HepG2 (cell line): ENCODE measurements at regions not wholly inside any gene's neighbourhood (a gene's known extent, or its start where the extent isn't known, plus 50 kb on each side); places are given as distances from the start of the nearest gene placed in this dataset.

ENCODE experiments used
- ATAC-seq: fragments of 200-7000 bp; cut with Tn5 transposase; 3 replicates; pipeline ENCODE4 v1.9.1; 2020; ENCODE audit warnings: mild to moderate bottlenecking, moderate library complexity
- BruUV-seq: library from RNA; stranded (reverse); fragments of 400-500 nt; replicated peaks from 2 replicates; lab custom pipeline; 2021; lab: Mats Ljungman, UMichigan
- CTCF ChIA-PET: fragments of 300-600 bp; formaldehyde crosslinking; extraction: SDS; loops from one replicate; lab custom pipeline; 2021; ENCODE audit warnings: low total read pairs, inconsistent platforms, low intra/inter-chr PET ratio; lab: Yijun Ruan, JAX
- POLR2A ChIA-PET: fragments of 350-600 bp; sonication (Branson Sonifier 250); formaldehyde crosslinking; loops from one replicate; lab custom pipeline; 2020; ENCODE audit warnings: antibody characterized with exemption, inconsistent platforms; lab: Yijun Ruan, JAX
- DNase-seq: peaks from one replicate; pipeline ENCODE4 v3.0.0-alpha.2; 2015; ENCODE audit warnings: low spot score
- FAIRE-seq: peaks from 3 replicates; lab custom pipeline; 2011; peaks lifted over from hg19 to GRCh38; lab: Jason Lieb, UNC
- H2AFZ ChIP-seq: one replicate; pipeline ENCODE4 v1.6.1; 2011; ENCODE audit warnings: low read length, inconsistent platforms
- H3K27ac ChIP-seq: fragments of 300-600 bp; 3 replicates; pipeline ENCODE4 v1.8.0; 2011; ENCODE audit warnings: mixed run types, mild to moderate bottlenecking, mixed read lengths, low read length, inconsistent platforms; ENCODE audit not compliant: insufficient read depth; ENCODE audit errors: extremely low read length
- H3K27me3 ChIP-seq, 2 experiments: fragments of 200-600 bp in 1 of 2; 2 replicates in 1 of 2; 3 replicates in 1 of 2; pipeline versions ENCODE4 v1.6.0 to v1.8.0; 2011; ENCODE audit warnings: low read length in 2 of 2, mild to moderate bottlenecking in 2 of 2, moderate library complexity in 2 of 2, inconsistent platforms in 1 of 2; ENCODE audit not compliant: insufficient read depth in 2 of 2, control insufficient read depth in 1 of 2
- H3K36me3 ChIP-seq, 2 experiments: fragments of 200-600 bp in 1 of 2; replicated peaks in 1 of 2; 2 replicates in 1 of 2; 3 replicates in 1 of 2; pipeline versions ENCODE4 v1.5.1 to v1.8.0; 2011; ENCODE audit warnings: low read length in 2 of 2, inconsistent platforms in 1 of 2; ENCODE audit not compliant: insufficient read depth in 2 of 2, control insufficient read depth in 1 of 2
- H3K4me1 ChIP-seq: 2 replicates; pipeline ENCODE4 v1.5.1; 2012; ENCODE audit warnings: low read length, inconsistent platforms; ENCODE audit not compliant: insufficient read depth
- H3K4me2 ChIP-seq: 2 replicates; pipeline ENCODE4 v1.6.0; 2011; ENCODE audit warnings: low read depth, low read length, inconsistent platforms
- H3K4me3 ChIP-seq, 3 experiments: fragments of 200-600 bp in 1 of 3; sonication (generic), shearing (Covaris generic) in 1 of 3; replicated peaks in 1 of 3; 2 replicates each; pipeline ENCODE4 v1.5.1; 2011 to 2016; ENCODE audit warnings: low read length in 3 of 3, inconsistent platforms in 2 of 3, low read depth in 2 of 3, mild to moderate bottlenecking in 2 of 3, control low read depth in 1 of 3, mixed read lengths in 1 of 3; ENCODE audit not compliant: insufficient read depth in 1 of 3
- H3K79me2 ChIP-seq: one replicate; pipeline ENCODE4 v1.6.1; 2011; ENCODE audit warnings: low read length, inconsistent platforms; ENCODE audit not compliant: insufficient read depth
- H3K9ac ChIP-seq: 2 replicates; pipeline ENCODE4 v1.6.0; 2011; ENCODE audit warnings: mild to moderate bottlenecking, low read depth, low read length, inconsistent platforms; ENCODE audit not compliant: insufficient read depth
- H3K9me3 ChIP-seq: 2 replicates; pipeline ENCODE4 v1.5.1; 2012; ENCODE audit warnings: mild to moderate bottlenecking, low read length
- H4K20me1 ChIP-seq: 2 replicates; pipeline ENCODE4 v1.6.0; 2011; ENCODE audit warnings: inconsistent platforms, mild to moderate bottlenecking, low read length, moderate library complexity; ENCODE audit not compliant: insufficient read depth
- CENPX ChIP-seq: sonication (generic); formaldehyde crosslinking; IDR thresholded peaks from 2 replicates; pipeline ENCODE4 v1.9.0; 2021; ENCODE audit warnings: mild to moderate bottlenecking, missing genetic modification reagents, moderate library complexity
- ETV6 ChIP-seq: sonication (generic); formaldehyde crosslinking; conservative IDR thresholded peaks from 2 replicates; pipeline ENCODE4 v1.4.0; 2020; ENCODE audit warnings: missing genetic modification reagents
- MED8 ChIP-seq: sonication (generic); formaldehyde crosslinking; IDR thresholded peaks from 2 replicates; pipeline ENCODE4 v1.8.1; 2023; ENCODE audit warnings: mild to moderate bottlenecking, missing genetic modification reagents; ENCODE audit not compliant: insufficient replicate concordance
- MYNN ChIP-seq: sonication (generic); formaldehyde crosslinking; IDR thresholded peaks from 2 replicates; pipeline ENCODE4 v1.4.0; 2020; ENCODE audit warnings: mild to moderate bottlenecking, low read depth, missing genetic modification reagents
- NCOA5 ChIP-seq: sonication (generic); formaldehyde crosslinking; IDR thresholded peaks from 2 replicates; pipeline ENCODE4 v1.4.0; 2020; ENCODE audit warnings: missing genetic modification reagents
- NFYB ChIP-seq: sonication (generic); formaldehyde crosslinking; IDR thresholded peaks from 2 replicates; pipeline ENCODE4 v1.4.0; 2020; ENCODE audit warnings: missing genetic modification reagents
- NPAS2 ChIP-seq: sonication (generic); formaldehyde crosslinking; IDR thresholded peaks from 2 replicates; pipeline ENCODE4 v1.8.0; 2022; ENCODE audit warnings: mild to moderate bottlenecking, missing genetic modification reagents, borderline replicate concordance
- PAWR ChIP-seq: sonication (generic); formaldehyde crosslinking; IDR thresholded peaks from 2 replicates; pipeline ENCODE4 v1.4.0; 2020; ENCODE audit warnings: missing genetic modification reagents, mild to moderate bottlenecking, borderline replicate concordance
- RBFOX2 ChIP-seq: fragments of 200-400 bp; formaldehyde crosslinking; IDR thresholded peaks from 2 replicates; pipeline ENCODE4 v1.6.1; 2017; ENCODE audit warnings: low read depth, mild to moderate bottlenecking, low read length
- SMAD9 ChIP-seq: sonication (generic); formaldehyde crosslinking; IDR thresholded peaks from 2 replicates; pipeline ENCODE4 v1.5.1; 2020; ENCODE audit warnings: mild to moderate bottlenecking, missing genetic modification reagents
- TSC22D2 ChIP-seq: sonication (generic); formaldehyde crosslinking; IDR thresholded peaks from 2 replicates; pipeline ENCODE4 v1.5.1; 2020; ENCODE audit warnings: missing genetic modification reagents, mild to moderate bottlenecking, borderline replicate concordance
- ZNF143 ChIP-seq: sonication (generic); formaldehyde crosslinking; IDR thresholded peaks from 2 replicates; pipeline ENCODE4 v1.4.0; 2020; ENCODE audit warnings: missing genetic modification reagents
- ZNF253 ChIP-seq: sonication (generic); formaldehyde crosslinking; IDR thresholded peaks from 2 replicates; pipeline ENCODE4 v1.8.0; 2022; ENCODE audit warnings: mild to moderate bottlenecking, missing genetic modification reagents, borderline replicate concordance
- ZNF331 ChIP-seq: sonication (generic); formaldehyde crosslinking; IDR thresholded peaks from 2 replicates; pipeline ENCODE4 v1.4.0; 2020; ENCODE audit warnings: missing genetic modification reagents
- ZNF546 ChIP-seq: sonication (generic); formaldehyde crosslinking; conservative IDR thresholded peaks from 2 replicates; pipeline ENCODE4 v1.8.1; 2023; ENCODE audit warnings: mild to moderate bottlenecking, missing genetic modification reagents
- ZNF749 ChIP-seq: sonication (generic); formaldehyde crosslinking; IDR thresholded peaks from 2 replicates; pipeline ENCODE4 v1.8.0; 2022; ENCODE audit warnings: mild to moderate bottlenecking, missing genetic modification reagents, moderate library complexity, borderline replicate concordance
- ZNF772 ChIP-seq: sonication (generic); formaldehyde crosslinking; IDR thresholded peaks from 2 replicates; pipeline ENCODE4 v1.5.0; 2020; ENCODE audit warnings: mild to moderate bottlenecking, missing genetic modification reagents
- WGBS: methylation state at CpG from one replicate; pipeline ENCODE4 v1.1.6; 2017; ENCODE audit warnings: low lambda C conversion rate; 5-methylcytosine and 5-hydroxymethylcytosine counted together
- in situ Hi-C: cut with HindIII; loops from 2 replicates; pipeline ENCODE4 v1.10.0; 2017; ENCODE audit warnings: low pct_unique_long_range_greater_than_20kb; ENCODE audit not compliant: extremely low pct_ligation_motif_present
- intact Hi-C: fragments of 100-400 bp; cut with micrococcal nuclease; formaldehyde crosslinking; loops from one replicate; pipeline ENCODE4 v1.10.0; 2022; ENCODE audit not compliant: unreplicated experiment
- TF ChIP-seq, protein P1 (sequence below): sonication (generic); formaldehyde crosslinking; conservative IDR thresholded peaks from 2 replicates; pipeline ENCODE4 v1.4.0; 2020; ENCODE audit warnings: mild to moderate bottlenecking, missing genetic modification reagents, moderate library complexity
- TF ChIP-seq, protein P2 (sequence below): sonication (generic); formaldehyde crosslinking; IDR thresholded peaks from 2 replicates; pipeline ENCODE4 v1.9.0; 2021; ENCODE audit warnings: missing genetic modification reagents, mild to moderate bottlenecking, borderline replicate concordance
- TF ChIP-seq, protein P3 (sequence below): sonication (generic); formaldehyde crosslinking; IDR thresholded peaks from 2 replicates; pipeline ENCODE4 v1.4.0; 2020; ENCODE audit warnings: missing genetic modification reagents

DNA sequence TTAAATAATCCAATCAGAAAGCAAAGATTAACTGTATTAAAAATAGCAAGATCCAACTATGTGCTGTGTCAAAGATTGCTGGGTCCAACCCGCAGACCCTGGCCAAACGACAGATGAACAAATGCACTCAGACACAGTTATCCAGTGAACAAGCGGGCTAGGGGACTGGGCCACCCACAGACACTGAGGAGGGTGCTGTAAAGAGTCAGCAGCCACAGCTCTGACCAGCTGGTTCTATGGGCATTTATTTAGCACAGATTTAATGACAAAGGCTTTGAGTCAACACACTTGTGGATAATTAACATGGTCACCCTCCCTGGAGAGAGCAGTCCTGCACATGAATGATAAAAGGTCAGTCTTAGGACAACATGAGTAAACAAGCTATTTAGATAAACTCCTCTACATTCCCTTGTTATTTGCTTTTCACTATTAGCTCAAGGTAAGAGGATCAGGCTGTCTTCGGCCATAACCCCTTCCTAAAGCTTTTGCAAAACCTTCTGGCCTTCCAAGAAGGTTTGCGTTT, 424.9 kb downstream of the HINT1 start:
- WGBS: 0% methylated on average over 5 of the region's 5 CpGs
- H3K36me3 ChIP-seq: no peaks in the 10 kb centered on the region
- no peak overlapping the region for H3K4me2 ChIP-seq
- no TSS peak for BruUV-seq
- FAIRE-seq (no peak), ATAC-seq (no peak), DNase-seq (no peak)
- no peak overlapping the region for H3K9ac ChIP-seq
- no peaks in the 10 kb centered on the region for H3K27me3 ChIP-seq
- H2AFZ ChIP-seq: no peak overlapping the region
- no peak overlapping the region for H3K27ac ChIP-seq
- no peak overlapping the region for H3K4me3 ChIP-seq
- TF ChIP-seq NPAS2 (CRISPR knock-in tag) (no peak), ZNF331 (CRISPR knock-in tag) (no peak), MYNN (CRISPR knock-in tag) (no peak), ZNF143 (CRISPR knock-in tag) (no peak), MED8 (CRISPR knock-in tag) (no peak), ZNF749 (CRISPR knock-in tag) (no peak), ZNF546 (CRISPR knock-in tag) (no peak), RBFOX2 (no peak), ZNF253 (CRISPR knock-in tag) (no peak), TSC22D2 (CRISPR knock-in tag) (no peak), NCOA5 (CRISPR knock-in tag) (no peak), CENPX (no peak), ZNF772 (CRISPR knock-in tag) (no peak), ETV6 (no peak), SMAD9 (CRISPR knock-in tag) (no peak), NFYB (CRISPR knock-in tag) (no peak), PAWR (CRISPR knock-in tag) (no peak)
- TF ChIP-seq, protein P1, sequence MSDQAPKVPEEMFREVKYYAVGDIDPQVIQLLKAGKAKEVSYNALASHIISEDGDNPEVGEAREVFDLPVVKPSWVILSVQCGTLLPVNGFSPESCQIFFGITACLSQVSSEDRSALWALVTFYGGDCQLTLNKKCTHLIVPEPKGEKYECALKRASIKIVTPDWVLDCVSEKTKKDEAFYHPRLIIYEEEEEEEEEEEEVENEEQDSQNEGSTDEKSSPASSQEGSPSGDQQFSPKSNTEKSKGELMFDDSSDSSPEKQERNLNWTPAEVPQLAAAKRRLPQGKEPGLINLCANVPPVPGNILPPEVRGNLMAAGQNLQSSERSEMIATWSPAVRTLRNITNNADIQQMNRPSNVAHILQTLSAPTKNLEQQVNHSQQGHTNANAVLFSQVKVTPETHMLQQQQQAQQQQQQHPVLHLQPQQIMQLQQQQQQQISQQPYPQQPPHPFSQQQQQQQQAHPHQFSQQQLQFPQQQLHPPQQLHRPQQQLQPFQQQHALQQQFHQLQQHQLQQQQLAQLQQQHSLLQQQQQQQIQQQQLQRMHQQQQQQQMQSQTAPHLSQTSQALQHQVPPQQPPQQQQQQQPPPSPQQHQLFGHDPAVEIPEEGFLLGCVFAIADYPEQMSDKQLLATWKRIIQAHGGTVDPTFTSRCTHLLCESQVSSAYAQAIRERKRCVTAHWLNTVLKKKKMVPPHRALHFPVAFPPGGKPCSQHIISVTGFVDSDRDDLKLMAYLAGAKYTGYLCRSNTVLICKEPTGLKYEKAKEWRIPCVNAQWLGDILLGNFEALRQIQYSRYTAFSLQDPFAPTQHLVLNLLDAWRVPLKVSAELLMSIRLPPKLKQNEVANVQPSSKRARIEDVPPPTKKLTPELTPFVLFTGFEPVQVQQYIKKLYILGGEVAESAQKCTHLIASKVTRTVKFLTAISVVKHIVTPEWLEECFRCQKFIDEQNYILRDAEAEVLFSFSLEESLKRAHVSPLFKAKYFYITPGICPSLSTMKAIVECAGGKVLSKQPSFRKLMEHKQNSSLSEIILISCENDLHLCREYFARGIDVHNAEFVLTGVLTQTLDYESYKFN (CRISPR knock-in tag): no peak
- TF ChIP-seq, protein P2, sequence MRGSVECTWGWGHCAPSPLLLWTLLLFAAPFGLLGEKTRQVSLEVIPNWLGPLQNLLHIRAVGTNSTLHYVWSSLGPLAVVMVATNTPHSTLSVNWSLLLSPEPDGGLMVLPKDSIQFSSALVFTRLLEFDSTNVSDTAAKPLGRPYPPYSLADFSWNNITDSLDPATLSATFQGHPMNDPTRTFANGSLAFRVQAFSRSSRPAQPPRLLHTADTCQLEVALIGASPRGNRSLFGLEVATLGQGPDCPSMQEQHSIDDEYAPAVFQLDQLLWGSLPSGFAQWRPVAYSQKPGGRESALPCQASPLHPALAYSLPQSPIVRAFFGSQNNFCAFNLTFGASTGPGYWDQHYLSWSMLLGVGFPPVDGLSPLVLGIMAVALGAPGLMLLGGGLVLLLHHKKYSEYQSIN: no peak
- TF ChIP-seq, protein P3, sequence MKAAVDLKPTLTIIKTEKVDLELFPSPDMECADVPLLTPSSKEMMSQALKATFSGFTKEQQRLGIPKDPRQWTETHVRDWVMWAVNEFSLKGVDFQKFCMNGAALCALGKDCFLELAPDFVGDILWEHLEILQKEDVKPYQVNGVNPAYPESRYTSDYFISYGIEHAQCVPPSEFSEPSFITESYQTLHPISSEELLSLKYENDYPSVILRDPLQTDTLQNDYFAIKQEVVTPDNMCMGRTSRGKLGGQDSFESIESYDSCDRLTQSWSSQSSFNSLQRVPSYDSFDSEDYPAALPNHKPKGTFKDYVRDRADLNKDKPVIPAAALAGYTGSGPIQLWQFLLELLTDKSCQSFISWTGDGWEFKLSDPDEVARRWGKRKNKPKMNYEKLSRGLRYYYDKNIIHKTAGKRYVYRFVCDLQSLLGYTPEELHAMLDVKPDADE: no peak
- H3K4me1 ChIP-seq: no peaks in the 10 kb centered on the region
- H3K79me2 ChIP-seq: no peaks in the 10 kb centered on the region
- H4K20me1 ChIP-seq: no peaks in the 10 kb centered on the region
- intact Hi-C loops: no loop called here
- H3K9me3 ChIP-seq: peaks cover 20% of the 10 kb centered on the region
- ChIA-PET CTCF (no interaction called here), POLR2A (no interaction called here)
- in situ Hi-C loops: no loop called here
